GM12891 (cell line): ENCODE measurements at regions not wholly inside any gene's neighbourhood (a gene's known extent, or its start where the extent isn't known, plus 50 kb on each side); places are given as distances from the start of the nearest gene placed in this dataset.

Source experiments
- DNase-seq: peaks from one replicate; pipeline ENCODE4 v3.0.0; 2011; ENCODE audit warnings: low spot score; ENCODE audit not compliant: insufficient read length
- FAIRE-seq: peaks from 2 replicates; lab custom pipeline; 2011; peaks lifted over from hg19 to GRCh38; lab: Jason Lieb, UNC
- PAX5 ChIP-seq: IDR thresholded peaks from 2 replicates; pipeline ENCODE4 v1.6.1; 2011; ENCODE audit warnings: low read length, moderate library complexity, mild to moderate bottlenecking; ENCODE audit not compliant: insufficient read depth, severe bottlenecking
- POLR2A ChIP-seq: IDR thresholded peaks from 2 replicates; pipeline ENCODE4 v1.6.1; 2011; ENCODE audit warnings: low read depth, low read length, control low read depth
- POLR2AphosphoS5 ChIP-seq: IDR thresholded peaks from 2 replicates; pipeline ENCODE4 v1.6.1; 2011; ENCODE audit warnings: low read depth, low read length, control low read depth
- POU2F2 ChIP-seq: IDR thresholded peaks from 2 replicates; pipeline ENCODE4 v1.6.1; 2011; ENCODE audit warnings: low read depth, mild to moderate bottlenecking, control low read depth, low read length, moderate library complexity
- SPI1 ChIP-seq: IDR thresholded peaks from 2 replicates; pipeline ENCODE4 v1.6.1; 2011; ENCODE audit warnings: low read depth, low read length, control low read depth
- TAF1 ChIP-seq: IDR thresholded peaks from 2 replicates; pipeline ENCODE4 v1.6.1; 2011; ENCODE audit warnings: low read depth, low read length, control low read depth

- FAIRE-seq: no peak
These were observed 60.8 kb upstream of the IVNS1ABP start for GRCh38 chr1:185377831-185378230.

GRCh38 chr1:185376840-185377635 lies 60.0 kb upstream of the IVNS1ABP start:
- TF ChIP-seq PAX5 (no peak), POU2F2 (no peak), POLR2A (no peak), SPI1 (no peak), POLR2AphosphoS5 (no peak), TAF1 (no peak)
- FAIRE-seq: no peak
- DNase-seq: no peak

More at GRCh38 chr1:185377831-185378230, 60.8 kb upstream of the IVNS1ABP start:
- no peak for DNase-seq
- TF ChIP-seq POLR2AphosphoS5 (no peak), PAX5 (no peak), POLR2A (no peak), SPI1 (no peak), POU2F2 (no peak), TAF1 (no peak)

GRCh38 chr1:185376288-185376687 lies 59.2 kb upstream of the IVNS1ABP start:
- TF ChIP-seq POU2F2: no peak
- no peak for TF ChIP-seq POLR2A
- TF ChIP-seq SPI1: no peak
- TF ChIP-seq TAF1: no peak
- FAIRE-seq: no peak
- no peak for DNase-seq

- no peak for DNase-seq
- FAIRE-seq: no peak
- TF ChIP-seq POLR2A (no peak), TAF1 (no peak), POLR2AphosphoS5 (no peak), SPI1 (no peak), PAX5 (no peak), POU2F2 (no peak)
These were observed 58.5 kb upstream of the IVNS1ABP start for GRCh38 chr1:185375583-185375982.

GRCh38 chr1:185373813-185374529 lies 56.9 kb upstream of the IVNS1ABP start:
- DNase-seq: no peak
- no peak for FAIRE-seq
- TF ChIP-seq POU2F2 (no peak), TAF1 (no peak), SPI1 (peak; percentile 40; the same call in 1 of the 2 replicates), PAX5 (no peak), POLR2AphosphoS5 (no peak)

- no peak for FAIRE-seq
- DNase-seq: no peak
- no peak for TF ChIP-seq TAF1
- no peak for TF ChIP-seq PAX5
- TF ChIP-seq POLR2AphosphoS5: no peak
- TF ChIP-seq POLR2A: no peak
- TF ChIP-seq POU2F2: no peak
- TF ChIP-seq SPI1: no peak
These were observed 52.7 kb upstream of the IVNS1ABP start for GRCh38 chr1:185369786-185370185.

- FAIRE-seq (no peak), DNase-seq (no peak)
- no peak for TF ChIP-seq SPI1
- TF ChIP-seq POLR2AphosphoS5: no peak
- TF ChIP-seq PAX5: no peak
- TF ChIP-seq POLR2A: no peak
These were observed 52.0 kb upstream of the IVNS1ABP start for GRCh38 chr1:185368913-185369491.

GRCh38 chr1:185368313-185368855 lies 51.3 kb upstream of the IVNS1ABP start:
- no peak for TF ChIP-seq POU2F2
- DNase-seq: no peak
- no peak for FAIRE-seq

- FAIRE-seq: no peak
- no peak for DNase-seq
- no peak for TF ChIP-seq SPI1
- no peak for TF ChIP-seq POLR2A
- no peak for TF ChIP-seq POU2F2
- no peak for TF ChIP-seq TAF1
- no peak for TF ChIP-seq POLR2AphosphoS5
- TF ChIP-seq PAX5: no peak
These were observed 50.2 kb upstream of the IVNS1ABP start for GRCh38 chr1:185367218-185367617.
